GM18861 (cell line): ENCODE measurements at regions not wholly inside any gene's neighbourhood (a gene's known extent, or its start where the extent isn't known, plus 50 kb on each side); places are given as distances from the start of the nearest gene placed in this dataset.

Experiments used
- ATAC-seq: cut with Tn5 transposase; IDR thresholded peaks from one replicate; pipeline ENCODE4 v1.9.1; 2021; ENCODE audit not compliant: unreplicated experiment

DNA sequence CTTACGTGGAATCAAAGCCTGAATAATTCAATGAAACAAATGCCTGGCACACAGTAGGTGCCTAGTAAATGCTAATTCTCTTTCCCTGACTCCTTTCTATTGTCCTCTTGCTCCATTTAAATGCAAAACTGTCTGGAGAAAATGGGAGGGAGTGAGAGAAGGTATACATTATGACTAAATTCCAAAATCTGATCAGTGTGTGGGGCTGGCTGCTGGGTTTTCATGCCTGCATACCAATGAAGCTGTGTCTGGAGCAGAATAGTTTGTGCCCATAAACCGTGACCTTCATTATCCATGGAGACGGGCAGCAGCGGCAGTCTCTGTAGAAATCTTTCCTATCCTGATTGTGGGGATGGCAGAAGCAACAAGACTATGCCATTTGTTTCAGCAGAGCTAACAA, 223.4 kb upstream of the ZBED5 start:
- no peak for ATAC-seq

DNA sequence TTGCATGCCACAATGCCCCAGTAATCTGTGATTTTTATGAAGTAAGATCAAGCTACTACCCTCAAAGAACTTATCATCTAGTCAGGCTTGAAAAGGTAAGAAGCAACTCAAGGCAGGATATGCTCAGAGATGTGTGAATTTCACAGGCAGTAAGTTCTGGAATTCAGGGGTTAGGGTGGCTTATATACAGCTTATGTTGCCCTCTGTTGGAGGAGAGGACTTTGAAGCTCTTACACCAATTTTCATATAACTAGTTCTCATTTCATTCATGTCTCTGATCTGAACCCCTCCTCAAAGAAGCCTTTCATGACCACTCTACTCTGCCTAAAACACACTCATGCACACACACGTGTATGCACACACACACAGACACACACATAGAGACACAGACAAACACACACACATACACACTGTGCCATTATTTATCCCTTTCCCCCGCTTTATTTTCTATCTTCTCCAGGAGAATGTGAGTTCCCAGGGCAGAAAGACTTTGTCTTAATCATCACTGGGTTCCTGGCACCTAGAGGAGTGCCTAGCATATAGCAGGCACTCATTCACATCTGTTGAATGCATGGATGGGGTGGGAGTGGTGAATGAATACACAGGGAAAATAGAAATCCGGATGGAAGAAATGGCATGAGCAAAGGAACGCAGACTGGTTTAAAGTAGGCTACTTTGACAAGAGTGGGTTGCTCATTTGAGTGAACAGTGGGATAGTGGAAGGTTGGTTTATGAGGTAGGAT, 220.7 kb upstream of the ZBED5 start:
- ATAC-seq, result no peak

DNA sequence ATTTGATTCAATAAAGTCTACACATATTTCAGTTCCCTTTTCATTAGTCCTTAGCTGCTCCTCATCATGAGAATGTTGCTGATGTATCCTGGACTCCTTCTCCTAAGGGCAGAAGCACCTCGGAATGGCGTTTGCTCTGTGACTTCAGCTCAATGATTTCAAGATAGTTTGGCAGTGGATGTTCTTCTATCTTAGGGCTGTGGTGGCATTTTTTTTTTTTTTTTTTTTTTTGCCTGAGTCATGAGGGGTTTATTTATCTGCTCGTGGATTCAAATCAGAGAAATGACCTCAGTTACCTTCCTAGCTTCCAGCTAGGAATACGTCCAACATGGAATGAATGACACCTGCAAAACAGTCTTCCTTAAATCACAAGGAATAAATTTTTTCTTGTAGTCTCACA, 220.0 kb upstream of the ZBED5 start:
- no peak for ATAC-seq

GRCh38 chr11:11076879-11077278, 219.0 kb upstream of the ZBED5 start:
- no peak for ATAC-seq

DNA sequence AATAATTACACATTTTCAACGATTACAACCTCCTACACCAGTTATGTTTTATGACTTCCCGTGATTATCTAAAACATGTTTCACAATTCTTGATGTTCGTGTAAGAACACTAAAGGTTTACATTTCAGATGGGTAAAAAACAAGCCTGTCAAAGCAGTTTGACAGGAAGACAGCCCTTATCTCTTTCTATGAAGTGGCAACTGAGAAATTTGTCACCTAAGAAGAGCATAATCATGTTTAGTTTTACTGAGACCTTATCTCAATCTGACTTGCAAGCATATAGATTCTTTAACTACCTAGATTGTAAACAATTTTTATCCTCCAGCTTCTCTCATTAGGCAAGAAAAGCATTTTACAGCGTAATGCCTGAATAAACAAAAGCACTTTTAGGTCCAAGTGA, 218.4 kb upstream of the ZBED5 start:
- ATAC-seq, result no peak

GRCh38 chr11:11075515-11076171, 217.8 kb upstream of the ZBED5 start:
- no peak for ATAC-seq

GRCh38 chr11:11074686-11075335, 217.0 kb upstream of the ZBED5 start:
- no peak for ATAC-seq

GRCh38 chr11:11073996-11074395, 216.1 kb upstream of the ZBED5 start:
- ATAC-seq, result no peak

DNA sequence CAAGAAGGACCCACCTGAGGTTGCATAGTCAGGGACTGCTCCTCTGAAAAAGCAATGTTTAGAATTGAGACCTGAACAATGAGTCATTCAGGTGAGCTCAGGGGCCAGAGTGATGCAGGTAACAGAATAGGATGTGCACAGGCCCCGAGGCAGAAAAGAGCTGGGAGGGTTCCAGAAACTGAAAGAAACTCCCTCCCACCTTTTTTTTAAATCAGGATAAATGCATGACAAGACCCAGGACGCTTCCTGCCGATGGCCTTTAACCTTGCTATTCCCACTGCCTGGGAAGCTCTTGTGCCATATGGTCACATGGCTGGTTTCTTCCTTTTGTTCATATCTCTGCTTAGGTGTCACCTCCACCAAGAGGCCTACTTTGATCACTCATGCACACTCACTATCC, 214.2 kb upstream of the ZBED5 start:
- no peak for ATAC-seq

GRCh38 chr11:11071486-11071885, 213.6 kb upstream of the ZBED5 start:
- ATAC-seq, result no peak

GRCh38 chr11:11070976-11071375, 213.1 kb upstream of the ZBED5 start:
- ATAC-seq, result no peak

GRCh38 chr11:11069841-11070835, 212.3 kb upstream of the ZBED5 start:
- ATAC-seq, result no peak

DNA sequence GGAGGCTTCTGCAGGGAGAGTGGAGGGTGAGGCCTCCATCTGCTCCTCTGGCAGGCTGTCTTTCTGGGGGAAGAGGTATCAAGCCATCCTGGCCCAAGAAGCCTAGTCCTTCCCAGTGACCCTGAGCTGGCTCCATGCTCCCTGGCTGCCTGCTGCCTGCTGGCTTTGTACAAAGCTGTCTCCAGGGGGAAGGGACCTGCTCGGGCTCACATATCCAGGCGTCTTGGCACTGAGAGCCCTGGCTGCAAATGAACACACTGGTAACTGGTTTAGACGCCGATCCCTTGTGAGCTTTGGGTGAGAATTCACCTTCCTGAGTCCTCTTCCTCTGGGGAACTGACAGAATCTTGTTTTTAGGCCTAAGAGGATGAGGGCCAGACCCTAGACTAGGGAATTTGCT, 210.3 kb upstream of the ZBED5 start:
- ATAC-seq, result no peak

DNA sequence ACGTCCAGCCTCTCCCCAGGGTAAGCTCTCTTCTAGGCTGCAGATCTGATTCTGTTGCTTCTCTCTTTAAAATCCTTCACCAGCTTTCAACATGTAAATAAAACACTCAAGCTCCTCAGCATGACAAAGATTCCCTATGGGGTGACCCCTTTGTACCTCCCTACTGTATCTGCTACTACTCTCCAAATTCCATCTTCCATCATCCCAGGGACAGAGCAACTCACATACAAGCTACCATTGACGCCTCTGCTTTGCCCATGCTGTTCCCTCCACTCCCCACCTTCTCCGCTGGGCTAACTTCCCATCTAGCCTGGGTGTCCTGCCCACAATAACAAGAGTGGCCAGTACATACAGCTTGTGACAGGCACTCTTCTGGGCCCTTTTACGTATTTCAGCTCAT, 207.5 kb upstream of the ZBED5 start:
- no peak for ATAC-seq

DNA sequence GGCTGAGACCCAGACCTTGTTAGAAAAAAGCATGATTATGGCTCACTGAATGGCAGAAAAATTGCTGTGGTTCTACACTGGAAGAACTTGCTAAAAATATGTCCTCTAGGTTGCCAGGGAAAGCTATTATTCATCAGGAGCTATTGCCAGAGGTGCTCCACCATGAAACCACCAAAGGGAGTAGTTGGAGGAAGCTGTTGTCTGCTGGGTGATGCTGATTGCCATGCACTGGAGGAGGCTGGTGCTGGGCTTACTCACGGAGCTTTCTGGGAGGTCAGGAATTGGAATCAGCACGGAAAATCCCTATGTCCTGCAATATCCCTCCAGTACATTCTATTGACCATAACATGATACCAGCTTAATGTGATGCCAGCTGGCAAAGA, 199.6 kb upstream of the ZBED5 start:
- no peak for ATAC-seq

DNA sequence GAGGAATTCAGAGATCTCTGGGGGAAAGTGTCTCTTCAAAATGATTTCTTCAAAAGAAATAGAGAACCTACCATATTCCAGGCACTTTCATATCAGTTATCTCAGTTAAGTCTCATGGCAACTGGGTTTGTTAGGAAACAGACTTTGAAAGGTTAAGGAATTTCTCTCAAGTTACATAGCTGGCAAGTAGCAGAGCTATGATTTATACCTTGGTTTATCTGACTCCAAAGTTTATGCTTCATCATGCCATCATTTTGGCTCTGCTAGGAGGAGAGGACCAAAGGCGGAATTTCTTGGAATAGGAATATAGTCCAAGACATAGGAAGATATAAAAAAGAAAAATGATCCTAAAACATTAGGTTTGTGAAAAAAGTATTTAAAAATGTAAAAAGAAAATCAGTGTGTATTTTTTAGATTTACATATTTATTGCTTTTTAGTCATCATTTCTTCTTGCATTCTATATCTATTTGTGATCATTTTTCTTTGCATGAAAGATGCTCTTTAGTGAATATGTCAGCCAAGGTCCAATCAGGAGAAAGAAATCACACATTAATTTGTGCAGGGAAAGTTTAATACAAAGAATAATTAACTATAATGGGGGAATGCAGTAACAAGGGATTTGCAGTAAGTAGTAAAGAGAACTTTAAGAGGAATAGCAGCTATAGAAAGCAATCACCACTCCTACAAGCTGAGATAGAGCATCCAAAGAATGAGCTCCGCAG, 199.1 kb upstream of the ZBED5 start:
- ATAC-seq, result no peak

DNA sequence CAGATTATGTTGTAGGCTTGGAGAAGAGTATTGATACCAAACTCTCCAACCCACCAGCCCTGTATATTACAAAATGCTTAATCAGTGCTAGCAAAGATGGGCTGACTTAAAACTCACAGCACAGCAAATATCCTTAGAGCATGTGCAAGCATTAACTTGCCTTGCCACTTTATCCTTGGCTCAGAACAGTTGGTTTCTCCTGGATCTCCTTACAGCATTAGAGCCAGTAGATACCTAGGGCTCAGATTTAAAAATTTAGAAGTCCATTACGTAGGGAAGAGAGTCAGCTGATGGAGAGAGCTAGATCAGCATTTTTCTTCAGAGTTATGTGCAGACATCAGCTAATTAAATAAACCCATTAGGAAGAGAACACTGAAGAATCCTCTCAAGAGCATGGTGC, 198.5 kb upstream of the ZBED5 start:
- no peak for ATAC-seq

DNA sequence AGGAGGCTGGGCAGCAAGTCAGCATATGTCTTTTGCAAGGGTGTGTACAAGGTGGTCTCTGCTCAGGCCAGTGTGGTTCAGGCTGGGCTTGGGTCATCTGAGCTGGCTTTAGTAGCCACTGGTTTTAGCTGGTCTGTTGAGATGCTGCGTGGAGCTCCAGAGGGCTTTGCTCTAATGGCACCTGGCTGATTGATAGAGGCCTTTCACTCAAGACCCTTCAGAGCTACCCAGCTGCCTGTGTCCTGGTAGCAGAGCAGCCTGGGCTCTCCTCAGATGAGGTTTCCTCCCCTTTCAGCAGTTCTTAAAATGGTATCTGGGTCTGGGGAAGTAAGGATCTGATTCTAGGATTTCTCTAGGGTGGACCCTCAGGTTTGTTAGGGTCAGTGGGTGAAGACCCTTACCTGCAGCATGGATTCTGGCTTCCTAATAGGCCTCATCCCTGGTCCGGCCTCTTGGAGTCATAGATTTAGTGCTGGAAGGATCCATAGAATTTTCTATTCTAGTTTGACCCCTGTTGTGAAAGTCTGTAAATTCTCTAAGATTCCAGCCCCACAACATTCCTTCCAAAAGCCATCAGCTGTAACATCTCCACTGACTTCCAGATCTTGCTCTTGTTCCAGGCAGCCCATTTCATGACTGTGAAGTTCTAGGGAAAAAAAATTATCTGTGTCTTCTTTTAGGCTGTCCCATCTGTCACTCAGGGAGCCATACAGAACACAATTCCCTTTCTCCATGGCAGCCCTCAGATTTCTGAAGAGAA, 190.2 kb upstream of the ZBED5 start:
- no peak for ATAC-seq

GRCh38 chr11:11046781-11047180, 188.9 kb upstream of the ZBED5 start:
- ATAC-seq, result no peak
